ENCODE measurements at regions not wholly inside any gene's neighbourhood (a gene's known extent, or its start where the extent isn't known, plus 50 kb on each side); places are given as distances from the start of the nearest gene placed in this dataset.

DNA sequence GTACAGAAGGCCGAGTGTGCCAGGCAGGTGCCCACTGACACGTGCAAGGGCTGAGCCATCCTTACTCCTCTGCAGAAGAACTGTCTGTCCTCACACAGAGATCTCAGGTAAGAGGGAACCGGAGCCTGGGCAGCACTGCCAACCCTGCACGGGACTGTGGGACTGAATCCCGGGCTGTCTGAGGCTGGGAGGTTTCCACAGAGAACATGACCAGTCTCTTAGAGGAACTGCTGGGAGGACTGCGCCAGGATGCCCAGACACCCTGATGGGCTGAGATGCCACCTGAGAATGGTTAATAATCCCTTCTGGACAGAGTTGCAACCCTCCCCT is 302.9 kb upstream of the SFSWAP start:
- H2AK9ac ChIP-seq (replicated peaks; ENCODE audit: low read depth, low read length, poor library complexity) = no peak overlapping the region
- H3K23ac ChIP-seq (ENCODE audit: low read depth, low read length) = no peak overlapping the region
- no peaks in the 10 kb centered on the region for H3K27me3 ChIP-seq (ENCODE audit: control insufficient read depth, insufficient read depth, low read length)
- no peaks in the 10 kb centered on the region for H3K9me1 ChIP-seq (ENCODE audit: insufficient read depth, low read length)
- no peak overlapping the region for H2AK5ac ChIP-seq (ENCODE audit: low read depth, low read length)
- TF ChIP-seq MAZ (IDR thresholded peaks at IDR 0.05; ENCODE audit: borderline replicate concordance, low read depth, low read length) (no peak), BHLHE40 (IDR thresholded peaks at IDR 0.05; ENCODE audit: low read depth, low read length) (no peak), SMC3 (IDR thresholded peaks at IDR 0.05; ENCODE audit: low read depth, low read length) (no peak), RCOR1 (IDR thresholded peaks at IDR 0.05; ENCODE audit: insufficient replicate concordance, low read length) (no peak), ELK1 (IDR thresholded peaks at IDR 0.05; ENCODE audit: borderline replicate concordance, low read depth, low read length) (no peak), RFX5 (IDR thresholded peaks at IDR 0.05; ENCODE audit: low read depth, low read length) (no peak), POLR2A (IDR thresholded peaks at IDR 0.05; ENCODE audit: low read depth, low read length) (no peak), MXI1 (IDR thresholded peaks at IDR 0.05; ENCODE audit: borderline replicate concordance, low read depth, low read length) (no peak)
- no peak overlapping the region for H3K4me2 ChIP-seq (ENCODE audit: low read depth, low read length)
- no peaks in the 10 kb centered on the region for H3K79me1 ChIP-seq (ENCODE audit: low read depth in 1 of 2, low read length in 2 of 2)
- CTCF ChIA-PET = no interaction called here
- H2BK20ac ChIP-seq (ENCODE audit: low read depth, low read length) = no peak overlapping the region
- no peak overlapping the region for H3K14ac ChIP-seq (replicated peaks; ENCODE audit: low read depth, low read length)
- H3K9ac ChIP-seq (ENCODE audit: low read depth, low read length) = no peak overlapping the region
- ATAC-seq (ENCODE audit: low read depth) (no peak), DNase-seq (no peak)
- intact Hi-C loops (cut with micrococcal nuclease) (no loop called here), dilution Hi-C loops (cut with HindIII; ENCODE audit: low sequenced_read_pairs, unreplicated experiment) (no loop called here), in situ Hi-C loops (cut with MboI; ENCODE audit: low sequenced_read_pairs) (no loop called here)
- no peak overlapping the region for H2BK120ac ChIP-seq (ENCODE audit: low read depth, low read length)
- H3K9me3 ChIP-seq (ENCODE audit: control insufficient read depth, insufficient read depth, low read length) = peaks cover 46% of the 10 kb centered on the region
- H4K91ac ChIP-seq (ENCODE audit: insufficient read depth, low read depth, low read length) = no peak overlapping the region
- no peaks in the 10 kb centered on the region for H4K20me1 ChIP-seq (ENCODE audit: insufficient read depth, low read length)
- H2AFZ ChIP-seq (replicated peaks; ENCODE audit: low read length, poor library complexity) = no peak overlapping the region
- no peaks in the 10 kb centered on the region for H3K36me3 ChIP-seq (ENCODE audit: control insufficient read depth, insufficient read depth, low read length)
- no peak overlapping the region for H2BK5ac ChIP-seq (ENCODE audit: low read depth, low read length, poor library complexity, severe bottlenecking)
- H3K18ac ChIP-seq (ENCODE audit: low read depth, low read length) = no peak overlapping the region
- no TSS peak for BruUV-seq (replicated peaks)
- H3K4ac ChIP-seq (ENCODE audit: low read depth, low read length) = no peak overlapping the region
- H3K27ac ChIP-seq (ENCODE audit: insufficient read depth, low read length) = no peak overlapping the region
- no peak overlapping the region for H4K8ac ChIP-seq (ENCODE audit: low read depth in 2 of 2, low read length in 2 of 2)
- H3K56ac ChIP-seq (ENCODE audit: extremely low read depth, insufficient read depth, low read length) = no peak overlapping the region
- no peak overlapping the region for H3K4me3 ChIP-seq (ENCODE audit: insufficient read depth, low read depth, low read length)
- POLR2A ChIA-PET (ENCODE audit: unreplicated experiment) = no interaction called here
- 28% methylated on average over 4 of the region's 6 CpGs; no CpG with 5 or more reads in 1 of the 2 experiments for WGBS, 2 experiments (ENCODE audit: extremely low coverage in 2 of 2, insufficient read length in 1 of 2)
- H2BK15ac ChIP-seq (ENCODE audit: low read depth, low read length) = no peak overlapping the region
- H3K4me1 ChIP-seq (ENCODE audit: control insufficient read depth, insufficient read depth, low read length) = no peaks in the 10 kb centered on the region
- no peak overlapping the region for H4K5ac ChIP-seq (ENCODE audit: low read depth, low read length)

Data from IMR-90 (cell line).